Spleen (tissue), 11 donors: ENCODE measurements at regions not wholly inside any gene's neighbourhood (a gene's known extent, or its start where the extent isn't known, plus 50 kb on each side); places are given as distances from the start of the nearest gene placed in this dataset.
"Not testable (repeated sequence)": the region's sequence is repeated elsewhere in the genome, so short reads cannot be mapped to it uniquely, and the experiment has no call there.

Source experiments
- DNase-seq: peaks from one replicate; pipeline ENCODE4 v3.0.0-alpha.2; 2020
- H3K27ac ChIP-seq, 8 donors: fragments of 200-600 bp; sonication (generic) in 7 of 8; 1 replicate in 4 of 8; 2 replicates in 4 of 8; pipeline versions ENCODE4 v1.5.0 to v1.8.0; 2016 to 2021; ENCODE audit warnings: inconsistent platforms in 4 of 8, mild to moderate bottlenecking in 4 of 8, moderate library complexity in 1 of 8
- H3K27me3 ChIP-seq, 7 donors: fragments of 200-600 bp; sonication (generic) in 6 of 7; replicated peaks in 1 of 7; 1 replicate in 4 of 7; 2 replicates in 3 of 7; pipeline versions ENCODE4 v1.5.0 to v1.8.0; 2016 to 2021; ENCODE audit warnings: inconsistent platforms in 3 of 7, mild to moderate bottlenecking in 1 of 7
- H3K36me3 ChIP-seq, 6 donors: fragments of 200-600 bp; sonication (generic) in 5 of 6; 1 replicate in 4 of 6; 2 replicates in 2 of 6; pipeline versions ENCODE4 v1.5.0 to v1.8.0; 2016 to 2021; ENCODE audit warnings: inconsistent platforms in 2 of 6
- H3K4me1 ChIP-seq, 6 donors: fragments of 200-600 bp; sonication (generic) in 5 of 6; 1 replicate in 3 of 6; 2 replicates in 3 of 6; pipeline versions ENCODE4 v1.5.0 to v1.8.0; 2016 to 2021; ENCODE audit warnings: inconsistent platforms in 3 of 6
- H3K4me3 ChIP-seq, 8 donors: fragments of 200-600 bp; sonication (generic) in 7 of 8; 1 replicate in 4 of 8; 2 replicates in 4 of 8; pipeline versions ENCODE4 v1.5.0 to v1.8.0; 2016 to 2021; ENCODE audit warnings: inconsistent platforms in 4 of 8, mild to moderate bottlenecking in 4 of 8, moderate library complexity in 2 of 8
- H3K9me3 ChIP-seq, 8 donors: fragments of 200-600 bp; sonication (generic) in 7 of 8; 1 replicate in 4 of 8; 2 replicates in 4 of 8; pipeline versions ENCODE4 v1.5.0 to v1.8.0; 2016 to 2021; ENCODE audit warnings: inconsistent platforms in 4 of 8
- CTCF ChIP-seq, 11 experiments: fragments of 200-600 bp in 7 of 11; fragments of 450-650 bp in 4 of 11; sonication (generic) in 4 of 11; IDR thresholded peaks in 8 of 11; conservative IDR thresholded peaks in 3 of 11; 1 replicate in 7 of 11; 2 replicates in 4 of 11; pipeline versions ENCODE4 v1.4.0 to v1.8.0; 2016 to 2021; ENCODE audit warnings: antibody characterized with exemption in 11 of 11, inconsistent platforms in 4 of 11, mild to moderate bottlenecking in 1 of 11
- POLR2A ChIP-seq, 3 donors: fragments of 450-650 bp; IDR thresholded peaks; one replicate each; pipeline ENCODE4 v1.5.1; 2017; ENCODE audit warnings: antibody characterized with exemption in 3 of 3, mild to moderate bottlenecking in 1 of 3
- POLR2AphosphoS5 ChIP-seq, 3 donors: sonication (generic); formaldehyde crosslinking; IDR thresholded peaks; one replicate each; pipeline ENCODE4 v1.5.1; 2017; ENCODE audit warnings: antibody characterized with exemption in 3 of 3
- WGBS, 5 donors: extraction: QIAGEN DNeasy Blood & Tissue Kit in 3 of 5; methylation state at CpG; one replicate each; pipeline versions ENCODE4 v1.1.5 to v1.1.7; 2013 to 2018; 5-methylcytosine and 5-hydroxymethylcytosine counted together
- intact Hi-C: fragments of 100-400 bp; cut with DNase I; formaldehyde crosslinking; loops from one replicate; pipeline ENCODE4 v1.15.0; 2023; ENCODE audit warnings: low total_unique reads
- donor health status: healthy with polysubstance abuse.
- donor health status: DM: no; HTN: no; CAD: no; lungs with moderate emphysema.
- donor health status: DM: no; HTN: no; CAD: no.
- donor health status: Bipolar disorder and iron deficiency.
- donor health status: healthy.
- donor health status: DM: no; HTN: no; CAD: no.
- donor health status: DM: yes; HTN: yes; CAD: no.

DNA sequence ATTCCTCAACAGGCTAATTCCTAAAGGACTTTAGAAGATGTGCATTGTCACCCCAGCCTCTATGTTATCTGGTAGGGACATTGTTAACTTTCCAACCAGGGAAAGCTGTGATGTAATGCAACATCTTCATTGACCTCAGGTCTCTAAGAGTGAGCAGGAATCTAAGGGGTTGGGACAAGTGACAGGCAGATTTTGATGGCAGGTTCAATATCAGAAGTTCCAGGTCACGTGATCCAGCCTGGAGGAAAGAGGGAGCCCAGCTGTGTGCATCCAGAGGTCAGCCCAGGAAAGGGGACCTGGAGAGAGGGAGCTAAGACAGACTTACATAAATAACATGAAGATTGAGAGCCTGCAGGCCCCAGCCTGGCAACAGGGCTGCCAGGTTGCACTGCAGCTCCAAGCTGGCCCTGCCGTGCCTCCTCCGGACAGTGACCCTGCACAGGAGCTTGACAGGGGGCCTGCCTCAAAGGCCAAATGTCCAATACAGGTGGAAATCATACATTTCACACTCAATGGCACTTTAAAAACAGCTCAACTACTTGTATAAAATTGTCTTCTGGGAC, 262.2 kb upstream of the MGAT5 start:
- WGBS, 5 donors, result 66 to 80% (median 76%) methylated on average over 3 of the region's 3 CpGs
- Histone ChIP-seq H3K4me1 (no peaks in the 10 kb centered on the region), H3K9me3 (no peaks in the 10 kb centered on the region), H3K27me3 (peaks cover 0 to 5% (median 0%) of the 10 kb centered on the region in 7 donors), H3K36me3 (no peaks in the 10 kb centered on the region), H3K27ac (no peak overlapping the region), H3K4me3 (no peak overlapping the region)
- DNase-seq, result no peak
- TF ChIP-seq POLR2AphosphoS5 (IDR thresholded peaks at IDR 0.05) (no peak), CTCF (IDR thresholded peaks at IDR 0.05 in 8 of 11, conservative IDR thresholded peaks at IDR 0.05 in 3 of 11) (no peak), POLR2A (IDR thresholded peaks at IDR 0.05) (no peak)
- intact Hi-C loops, result no loop called here

GRCh38 chr2:133992454-133992853, 261.4 kb upstream of the MGAT5 start:
- intact Hi-C loops, result no loop called here
- no peaks in the 10 kb centered on the region for H3K36me3 ChIP-seq
- no peak overlapping the region for H3K27ac ChIP-seq
- WGBS, 5 donors, result 58 to 77% (median 65%) methylated on average over 1 of the region's 1 CpG
- no peaks in the 10 kb centered on the region for H3K9me3 ChIP-seq
- H3K27me3 ChIP-seq, result no peaks in the 10 kb centered on the region
- no peak overlapping the region for H3K4me3 ChIP-seq
- no peak for DNase-seq
- no peaks in the 10 kb centered on the region for H3K4me1 ChIP-seq
- TF ChIP-seq POLR2AphosphoS5 (IDR thresholded peaks at IDR 0.05), result no peak
- no peak for TF ChIP-seq CTCF (IDR thresholded peaks at IDR 0.05 in 8 of 11, conservative IDR thresholded peaks at IDR 0.05 in 3 of 11)
- no peak for TF ChIP-seq POLR2A (IDR thresholded peaks at IDR 0.05)

- TF ChIP-seq CTCF (IDR thresholded peaks at IDR 0.05 in 8 of 11, conservative IDR thresholded peaks at IDR 0.05 in 3 of 11) (no peak), POLR2AphosphoS5 (IDR thresholded peaks at IDR 0.05) (no peak), POLR2A (IDR thresholded peaks at IDR 0.05) (no peak)
- no peak for DNase-seq
- H3K36me3 ChIP-seq, result no peaks in the 10 kb centered on the region
- H3K4me3 ChIP-seq, result no peak overlapping the region
- no peaks in the 10 kb centered on the region for H3K9me3 ChIP-seq
- no peak overlapping the region for H3K27ac ChIP-seq
- intact Hi-C loops, result no loop called here
- WGBS, 5 donors, result 69 to 76% (median 74%) methylated on average over 3 of the region's 3 CpGs
- H3K4me1 ChIP-seq, result no peaks in the 10 kb centered on the region
- no peaks in the 10 kb centered on the region for H3K27me3 ChIP-seq
Observed at GRCh38 chr2:133993160-133993559, 260.7 kb upstream of the MGAT5 start.

DNA sequence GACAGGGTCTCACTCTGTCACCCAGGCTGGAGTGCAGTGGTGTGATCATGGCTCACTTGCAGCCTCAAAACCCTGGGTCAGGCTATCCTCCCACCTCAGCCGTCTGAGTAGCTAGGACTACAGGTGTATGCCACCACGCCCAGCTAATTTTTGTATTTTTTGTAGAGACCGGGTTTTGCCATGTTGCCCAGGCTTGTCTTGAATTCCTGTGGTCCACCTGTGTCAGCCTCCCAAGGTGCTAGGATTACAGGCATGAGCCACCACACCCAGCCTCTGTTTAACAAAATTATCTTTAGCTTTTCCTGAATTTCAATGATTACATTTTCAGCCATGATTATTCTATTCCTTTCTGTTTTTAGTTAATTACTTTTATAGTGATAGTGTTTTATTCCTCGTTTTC, 255.1 kb upstream of the MGAT5 start:
- H3K27ac ChIP-seq, H3K9me3 ChIP-seq, H3K4me3 ChIP-seq, DNase-seq, H3K36me3 ChIP-seq, H3K27me3 ChIP-seq, intact Hi-C loops, H3K4me1 ChIP-seq: not testable (repeated sequence)
- whole genome bisulfite sequencing, 5 donors, result 84 to 95% (median 89%) methylated on average over 4 of the region's 4 CpGs

- DNase-seq, result no peak
- TF ChIP-seq POLR2A (IDR thresholded peaks at IDR 0.05) (no peak), CTCF (IDR thresholded peaks at IDR 0.05 in 8 of 11, conservative IDR thresholded peaks at IDR 0.05 in 3 of 11) (no peak), POLR2AphosphoS5 (IDR thresholded peaks at IDR 0.05) (no peak)
- Histone ChIP-seq H3K27ac (no peak overlapping the region), H3K27me3 (no peaks in the 10 kb centered on the region), H3K36me3 (no peaks in the 10 kb centered on the region), H3K9me3 (no peaks in the 10 kb centered on the region), H3K4me3 (no peak overlapping the region), H3K4me1 (no peaks in the 10 kb centered on the region)
- intact Hi-C loops, result no loop called here
- 90 to 100% (median 93%) methylated on average over 1 of the region's 1 CpG for WGBS, 5 donors
Observed at GRCh38 chr2:134002391-134002790, 251.5 kb upstream of the MGAT5 start.
